Neural progenitor cell (in vitro differentiated cells): ENCODE measurements at regions not wholly inside any gene's neighbourhood (a gene's known extent, or its start where the extent isn't known, plus 50 kb on each side); places are given as distances from the start of the nearest gene placed in this dataset.
A peak's percentile ranks its signal among the peaks of the same experiment; 100 is the strongest.

Source experiments
- DNase-seq: peaks from one replicate; pipeline ENCODE4 v3.0.0-alpha.2; 2016; ENCODE audit warnings: low spot score
- H2AFZ ChIP-seq: fragments of 200-600 bp; sonication (generic); replicated peaks from 2 replicates; pipeline ENCODE4 v1.6.1; 2016; ENCODE audit warnings: antibody characterized with exemption
- H3F3A ChIP-seq: fragments of 200-600 bp; sonication (generic); 2 replicates; pipeline ENCODE4 v1.6.1; 2016; ENCODE audit warnings: antibody characterized with exemption, low read depth
- H3K27ac ChIP-seq: fragments of 200-600 bp; sonication (generic); 2 replicates; pipeline ENCODE4 v1.5.1; 2016; ENCODE audit warnings: mild to moderate bottlenecking
- H3K27me3 ChIP-seq: fragments of 200-600 bp; sonication (generic); 2 replicates; pipeline ENCODE4 v1.6.1; 2016; ENCODE audit warnings: mild to moderate bottlenecking, moderate library complexity
- H3K36me3 ChIP-seq: fragments of 200-600 bp; sonication (generic); 2 replicates; pipeline ENCODE4 v1.5.1; 2016
- H3K4me1 ChIP-seq: fragments of 200-600 bp; sonication (generic); 2 replicates; pipeline ENCODE4 v1.6.1; 2016; ENCODE audit warnings: mixed run types
- H3K4me2 ChIP-seq: fragments of 200-600 bp; sonication (generic); 2 replicates; pipeline ENCODE4 v1.6.1; 2016
- H3K4me3 ChIP-seq: fragments of 200-600 bp; sonication (generic); 2 replicates; pipeline ENCODE4 v1.5.1; 2016
- H3K79me2 ChIP-seq: fragments of 200-600 bp; sonication (generic); 2 replicates; pipeline ENCODE4 v1.6.1; 2016; ENCODE audit warnings: low read depth
- H3K9ac ChIP-seq: fragments of 200-600 bp; sonication (generic); 2 replicates; pipeline ENCODE4 v1.6.1; 2016
- H3K9me3 ChIP-seq: fragments of 200-600 bp; sonication (generic); 2 replicates; pipeline ENCODE4 v1.5.1; 2016; ENCODE audit warnings: low read depth
- H4K20me1 ChIP-seq: fragments of 200-600 bp; sonication (generic); 2 replicates; pipeline ENCODE4 v1.6.1; 2016; ENCODE audit warnings: low read depth
- H3K27ac Mint-ChIP-seq: 3 replicates; pipeline ENCODE4 v1.8.0; 2021; ENCODE audit warnings: mixed read lengths
- H3K27me3 Mint-ChIP-seq: 2 replicates; pipeline ENCODE4 v1.8.0; 2022; ENCODE audit warnings: low read depth, mild to moderate bottlenecking, inconsistent platforms, moderate library complexity, mixed read lengths; ENCODE audit not compliant: insufficient read depth
- H3K36me3 Mint-ChIP-seq: 3 replicates; pipeline ENCODE4 v1.8.0; 2021; ENCODE audit warnings: mixed read lengths
- H3K4me1 Mint-ChIP-seq: 3 replicates; pipeline ENCODE4 v1.8.0; 2021; ENCODE audit warnings: mixed read lengths
- H3K4me3 Mint-ChIP-seq: 3 replicates; pipeline ENCODE4 v1.8.0; 2021; ENCODE audit warnings: mild to moderate bottlenecking, moderate library complexity, mixed read lengths
- H3K9me3 Mint-ChIP-seq: 3 replicates; pipeline ENCODE4 v1.8.0; 2020; ENCODE audit warnings: mixed read lengths
- EZH2 ChIP-seq: fragments of 200-600 bp; sonication (generic); IDR thresholded peaks from 2 replicates; pipeline ENCODE4 v1.6.1; 2017; ENCODE audit warnings: antibody characterized with exemption, mild to moderate bottlenecking, moderate library complexity
- EZH2phosphoT487 ChIP-seq: fragments of 200-600 bp; sonication (generic); IDR thresholded peaks from 2 replicates; pipeline ENCODE4 v1.6.1; 2017; ENCODE audit warnings: antibody characterized with exemption
- TF ChIP-seq, protein P1 (sequence below): fragments of 200-600 bp; sonication (generic); IDR thresholded peaks from 2 replicates; pipeline ENCODE4 v1.5.1; 2017; ENCODE audit warnings: antibody characterized with exemption, mild to moderate bottlenecking

DNA sequence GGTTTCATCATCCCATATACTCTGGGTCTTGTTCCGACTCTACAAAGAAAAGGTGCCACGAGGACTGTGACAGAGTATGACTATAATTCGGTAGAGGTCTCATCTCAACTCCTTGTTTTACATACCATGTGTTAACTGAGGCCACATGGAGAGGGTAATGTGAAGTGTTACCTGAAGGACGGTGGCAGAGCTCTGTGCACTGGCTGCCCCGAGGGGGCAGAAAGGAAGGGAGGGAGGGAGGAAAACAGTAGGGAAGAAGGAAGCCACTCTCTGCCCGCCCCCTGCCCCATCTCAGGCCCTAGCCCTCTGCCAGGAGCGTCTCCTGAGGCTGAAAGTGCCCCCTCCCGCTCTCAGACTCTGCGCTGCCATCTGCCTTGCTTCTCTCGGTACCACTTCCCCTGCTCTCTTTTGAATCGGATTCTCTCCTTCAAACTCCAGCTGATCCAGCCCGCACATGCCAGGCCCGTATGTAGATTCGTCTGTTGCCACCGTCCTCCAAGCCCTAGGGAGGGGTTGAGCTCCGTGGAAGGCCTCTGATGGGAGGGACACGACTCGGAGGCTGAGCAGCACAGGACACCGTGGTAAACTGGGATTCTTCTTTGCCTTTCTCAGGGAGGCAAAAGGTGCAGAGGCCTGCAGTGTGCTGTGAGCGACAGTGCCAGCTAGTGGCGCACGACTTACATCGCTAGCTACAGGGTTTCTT, 70.5 kb upstream of the ATP10A start:
- H3K36me3 Mint-ChIP-seq = no peaks in the 10 kb centered on the region
- peaks cover 9% of the 10 kb centered on the region for H3K4me1 Mint-ChIP-seq
- H2AFZ ChIP-seq = peak overlapping the region; percentile 98
- peak overlapping the region; percentile 83 for H3K4me3 Mint-ChIP-seq
- no peaks in the 10 kb centered on the region for H4K20me1 ChIP-seq
- H3K4me3 ChIP-seq = peak overlapping the region; percentile 21
- H3K27ac Mint-ChIP-seq = peak overlapping the region; percentile 99
- H3K27me3 ChIP-seq = no peaks in the 10 kb centered on the region
- H3K9ac ChIP-seq = no peak overlapping the region
- H3K79me2 ChIP-seq = no peaks in the 10 kb centered on the region
- peak; percentile 88 for DNase-seq
- H3K9me3 ChIP-seq = no peaks in the 10 kb centered on the region
- H3K36me3 ChIP-seq = peaks cover 7% of the 10 kb centered on the region
- H3K27ac ChIP-seq = no peak overlapping the region
- no peaks in the 10 kb centered on the region for H3K4me1 ChIP-seq
- H3K4me2 ChIP-seq = peak overlapping the region; percentile 68
- peaks cover 3% of the 10 kb centered on the region for H3K27me3 Mint-ChIP-seq
- TF ChIP-seq, protein P1, sequence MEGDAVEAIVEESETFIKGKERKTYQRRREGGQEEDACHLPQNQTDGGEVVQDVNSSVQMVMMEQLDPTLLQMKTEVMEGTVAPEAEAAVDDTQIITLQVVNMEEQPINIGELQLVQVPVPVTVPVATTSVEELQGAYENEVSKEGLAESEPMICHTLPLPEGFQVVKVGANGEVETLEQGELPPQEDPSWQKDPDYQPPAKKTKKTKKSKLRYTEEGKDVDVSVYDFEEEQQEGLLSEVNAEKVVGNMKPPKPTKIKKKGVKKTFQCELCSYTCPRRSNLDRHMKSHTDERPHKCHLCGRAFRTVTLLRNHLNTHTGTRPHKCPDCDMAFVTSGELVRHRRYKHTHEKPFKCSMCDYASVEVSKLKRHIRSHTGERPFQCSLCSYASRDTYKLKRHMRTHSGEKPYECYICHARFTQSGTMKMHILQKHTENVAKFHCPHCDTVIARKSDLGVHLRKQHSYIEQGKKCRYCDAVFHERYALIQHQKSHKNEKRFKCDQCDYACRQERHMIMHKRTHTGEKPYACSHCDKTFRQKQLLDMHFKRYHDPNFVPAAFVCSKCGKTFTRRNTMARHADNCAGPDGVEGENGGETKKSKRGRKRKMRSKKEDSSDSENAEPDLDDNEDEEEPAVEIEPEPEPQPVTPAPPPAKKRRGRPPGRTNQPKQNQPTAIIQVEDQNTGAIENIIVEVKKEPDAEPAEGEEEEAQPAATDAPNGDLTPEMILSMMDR = peak; percentile 70
- TF ChIP-seq EZH2 (no peak), EZH2phosphoT487 (no peak)
- H3K9me3 Mint-ChIP-seq = peaks cover 14% of the 10 kb centered on the region
- H3F3A ChIP-seq = no peaks in the 10 kb centered on the region

DNA sequence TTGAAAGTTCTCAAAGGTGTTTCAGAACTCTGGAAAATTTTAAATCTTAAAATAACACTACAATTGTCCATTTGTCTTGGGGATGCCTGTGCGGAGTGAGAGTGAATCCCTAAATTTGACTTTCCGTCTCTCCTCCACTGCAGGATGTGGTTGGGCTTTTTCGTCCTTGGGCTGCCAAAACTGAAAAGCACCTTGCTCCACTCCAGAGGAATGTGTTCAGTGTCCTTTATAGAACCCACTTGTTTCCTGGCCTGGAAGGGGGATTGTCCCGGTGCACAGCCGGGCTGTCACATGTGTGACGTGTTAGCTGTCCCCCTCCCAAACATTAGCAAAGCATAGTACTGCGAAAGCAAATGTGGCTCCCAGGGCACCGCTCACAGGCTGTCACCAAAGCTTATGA, 69.6 kb upstream of the ATP10A start:
- no peaks in the 10 kb centered on the region for H3K27me3 ChIP-seq
- Mint-ChIP-seq H3K4me1 (peaks cover 9% of the 10 kb centered on the region), H3K9me3 (peaks cover 16% of the 10 kb centered on the region), H3K36me3 (no peaks in the 10 kb centered on the region), H3K27me3 (peaks cover 7% of the 10 kb centered on the region), H3K27ac (no peak overlapping the region), H3K4me3 (no peak overlapping the region)
- no peak overlapping the region for H3K9ac ChIP-seq
- DNase-seq = no peak
- H3K36me3 ChIP-seq = peaks cover 7% of the 10 kb centered on the region
- H4K20me1 ChIP-seq = no peaks in the 10 kb centered on the region
- no peaks in the 10 kb centered on the region for H3F3A ChIP-seq
- no peak overlapping the region for H3K4me2 ChIP-seq
- H3K4me1 ChIP-seq = peaks cover 6% of the 10 kb centered on the region
- H3K4me3 ChIP-seq = no peak overlapping the region
- TF ChIP-seq EZH2phosphoT487 = no peak
- TF ChIP-seq EZH2 = no peak
- TF ChIP-seq, protein P1 = no peak
- no peaks in the 10 kb centered on the region for H3K9me3 ChIP-seq
- no peak overlapping the region for H3K27ac ChIP-seq
- no peaks in the 10 kb centered on the region for H3K79me2 ChIP-seq
- peak overlapping the region; percentile 14 for H2AFZ ChIP-seq

GRCh38 chr15:25931851-25932250, 68.7 kb upstream of the ATP10A start:
- H4K20me1 ChIP-seq = no peaks in the 10 kb centered on the region
- H3K4me2 ChIP-seq = no peak overlapping the region
- Mint-ChIP-seq H3K9me3 (peaks cover 16% of the 10 kb centered on the region), H3K4me1 (peaks cover 9% of the 10 kb centered on the region), H3K27me3 (peaks cover 7% of the 10 kb centered on the region), H3K27ac (no peak overlapping the region), H3K4me3 (no peak overlapping the region), H3K36me3 (no peaks in the 10 kb centered on the region)
- peaks cover 9% of the 10 kb centered on the region for H3K4me1 ChIP-seq
- no peak for DNase-seq
- H3K27me3 ChIP-seq = no peaks in the 10 kb centered on the region
- no peak overlapping the region for H3K9ac ChIP-seq
- TF ChIP-seq, protein P1 = no peak
- no peak overlapping the region for H3K27ac ChIP-seq
- no peaks in the 10 kb centered on the region for H3K9me3 ChIP-seq
- no peak overlapping the region for H3K4me3 ChIP-seq
- no peaks in the 10 kb centered on the region for H3K79me2 ChIP-seq
- H3F3A ChIP-seq = no peaks in the 10 kb centered on the region
- H2AFZ ChIP-seq = no peak overlapping the region
- H3K36me3 ChIP-seq = peaks cover 7% of the 10 kb centered on the region
